Lower leg skin (tissue), 3 donors: ENCODE measurements at regions not wholly inside any gene's neighbourhood (a gene's known extent, or its start where the extent isn't known, plus 50 kb on each side); places are given as distances from the start of the nearest gene placed in this dataset.

Experiments used
- CTCF ChIP-seq, 3 donors: fragments of 450-650 bp; IDR thresholded peaks; one replicate each; pipeline ENCODE4 v1.5.1; 2016; ENCODE audit warnings: antibody characterized with exemption in 3 of 3, mild to moderate bottlenecking in 3 of 3, moderate library complexity in 2 of 3
- POLR2A ChIP-seq, 2 donors: fragments of 450-650 bp; IDR thresholded peaks; one replicate each; pipeline ENCODE4 v1.6.1; 2016 to 2017; ENCODE audit warnings: antibody characterized with exemption in 2 of 2, mild to moderate bottlenecking in 1 of 2, moderate library complexity in 1 of 2

GRCh38 chr16:54453871-54454270 is 167.3 kb upstream of the IRX3 start:
- no peak for TF ChIP-seq CTCF (IDR thresholded peaks at IDR 0.05)
- TF ChIP-seq POLR2A (IDR thresholded peaks at IDR 0.05): no peak
